HepG2 (cell line): ENCODE measurements at regions not wholly inside any gene's neighbourhood (a gene's known extent, or its start where the extent isn't known, plus 50 kb on each side); places are given as distances from the start of the nearest gene placed in this dataset.

Source experiments
- ATAC-seq: fragments of 200-7000 bp; cut with Tn5 transposase; 3 replicates; pipeline ENCODE4 v1.9.1; 2020; ENCODE audit warnings: mild to moderate bottlenecking, moderate library complexity
- BruUV-seq: library from RNA; stranded (reverse); fragments of 400-500 nt; replicated peaks from 2 replicates; lab custom pipeline; 2021; lab: Mats Ljungman, UMichigan
- CTCF ChIA-PET: fragments of 300-600 bp; formaldehyde crosslinking; extraction: SDS; loops from one replicate; lab custom pipeline; 2021; ENCODE audit warnings: low total read pairs, inconsistent platforms, low intra/inter-chr PET ratio; lab: Yijun Ruan, JAX
- POLR2A ChIA-PET: fragments of 350-600 bp; sonication (Branson Sonifier 250); formaldehyde crosslinking; loops from one replicate; lab custom pipeline; 2020; ENCODE audit warnings: antibody characterized with exemption, inconsistent platforms; lab: Yijun Ruan, JAX
- DNase-seq: peaks from one replicate; pipeline ENCODE4 v3.0.0-alpha.2; 2015; ENCODE audit warnings: low spot score
- FAIRE-seq: peaks from 3 replicates; lab custom pipeline; 2011; peaks lifted over from hg19 to GRCh38; lab: Jason Lieb, UNC
- H2AFZ ChIP-seq: one replicate; pipeline ENCODE4 v1.6.1; 2011; ENCODE audit warnings: low read length, inconsistent platforms
- H3K27ac ChIP-seq: fragments of 300-600 bp; 3 replicates; pipeline ENCODE4 v1.8.0; 2011; ENCODE audit warnings: mixed run types, mild to moderate bottlenecking, mixed read lengths, low read length, inconsistent platforms; ENCODE audit not compliant: insufficient read depth; ENCODE audit errors: extremely low read length
- H3K27me3 ChIP-seq, 2 experiments: fragments of 200-600 bp in 1 of 2; 2 replicates in 1 of 2; 3 replicates in 1 of 2; pipeline versions ENCODE4 v1.6.0 to v1.8.0; 2011; ENCODE audit warnings: low read length in 2 of 2, mild to moderate bottlenecking in 2 of 2, moderate library complexity in 2 of 2, inconsistent platforms in 1 of 2; ENCODE audit not compliant: insufficient read depth in 2 of 2, control insufficient read depth in 1 of 2
- H3K36me3 ChIP-seq, 2 experiments: fragments of 200-600 bp in 1 of 2; replicated peaks in 1 of 2; 2 replicates in 1 of 2; 3 replicates in 1 of 2; pipeline versions ENCODE4 v1.5.1 to v1.8.0; 2011; ENCODE audit warnings: low read length in 2 of 2, inconsistent platforms in 1 of 2; ENCODE audit not compliant: insufficient read depth in 2 of 2, control insufficient read depth in 1 of 2
- H3K4me1 ChIP-seq: 2 replicates; pipeline ENCODE4 v1.5.1; 2012; ENCODE audit warnings: low read length, inconsistent platforms; ENCODE audit not compliant: insufficient read depth
- H3K4me2 ChIP-seq: 2 replicates; pipeline ENCODE4 v1.6.0; 2011; ENCODE audit warnings: low read depth, low read length, inconsistent platforms
- H3K4me3 ChIP-seq, 3 experiments: fragments of 200-600 bp in 1 of 3; sonication (generic), shearing (Covaris generic) in 1 of 3; replicated peaks in 1 of 3; 2 replicates each; pipeline ENCODE4 v1.5.1; 2011 to 2016; ENCODE audit warnings: low read length in 3 of 3, inconsistent platforms in 2 of 3, low read depth in 2 of 3, mild to moderate bottlenecking in 2 of 3, control low read depth in 1 of 3, mixed read lengths in 1 of 3; ENCODE audit not compliant: insufficient read depth in 1 of 3
- H3K79me2 ChIP-seq: one replicate; pipeline ENCODE4 v1.6.1; 2011; ENCODE audit warnings: low read length, inconsistent platforms; ENCODE audit not compliant: insufficient read depth
- H3K9ac ChIP-seq: 2 replicates; pipeline ENCODE4 v1.6.0; 2011; ENCODE audit warnings: mild to moderate bottlenecking, low read depth, low read length, inconsistent platforms; ENCODE audit not compliant: insufficient read depth
- H3K9me3 ChIP-seq: 2 replicates; pipeline ENCODE4 v1.5.1; 2012; ENCODE audit warnings: mild to moderate bottlenecking, low read length
- H4K20me1 ChIP-seq: 2 replicates; pipeline ENCODE4 v1.6.0; 2011; ENCODE audit warnings: inconsistent platforms, mild to moderate bottlenecking, low read length, moderate library complexity; ENCODE audit not compliant: insufficient read depth
- FOXA3 ChIP-seq: IDR thresholded peaks from 2 replicates; pipeline ENCODE4 v1.6.1; 2016; ENCODE audit warnings: missing genetic modification reagents, missing compliant biosample characterization
- HOXA9 ChIP-seq: sonication (generic); formaldehyde crosslinking; IDR thresholded peaks from 2 replicates; pipeline ENCODE4 v1.8.1; 2022; ENCODE audit warnings: missing genetic modification reagents, mild to moderate bottlenecking, moderate library complexity, borderline replicate concordance
- KDM1A ChIP-seq: IDR thresholded peaks from 2 replicates; pipeline ENCODE4 v1.6.1; 2016; ENCODE audit warnings: missing compliant biosample characterization
- RAD21 ChIP-seq: fragments of 450-650 bp; formaldehyde crosslinking; IDR thresholded peaks from 2 replicates; pipeline ENCODE4 v1.5.0; 2020; ENCODE audit warnings: mild to moderate bottlenecking
- RELA ChIP-seq: sonication (generic); formaldehyde crosslinking; IDR thresholded peaks from 2 replicates; pipeline ENCODE4 v1.4.0; 2020; ENCODE audit warnings: missing genetic modification reagents
- SMC3 ChIP-seq: IDR thresholded peaks from 2 replicates; pipeline ENCODE4 v1.6.1; 2011; ENCODE audit warnings: low read length, improper control_type of control experiment
- THRA ChIP-seq: sonication (generic); formaldehyde crosslinking; IDR thresholded peaks from 2 replicates; pipeline ENCODE4 v1.4.0; 2020; ENCODE audit warnings: missing genetic modification reagents, borderline replicate concordance
- ZGPAT ChIP-seq: IDR thresholded peaks from 2 replicates; pipeline ENCODE4 v1.6.1; 2016; ENCODE audit warnings: mild to moderate bottlenecking
- ZNF589 ChIP-seq: sonication (generic); formaldehyde crosslinking; conservative IDR thresholded peaks from 2 replicates; pipeline ENCODE4 v1.8.0; 2022; ENCODE audit warnings: mild to moderate bottlenecking, moderate library complexity, missing genetic modification reagents
- ZNF703 ChIP-seq: sonication (generic); formaldehyde crosslinking; IDR thresholded peaks from 2 replicates; pipeline ENCODE4 v1.5.1; 2020; ENCODE audit warnings: missing genetic modification reagents, mild to moderate bottlenecking, moderate library complexity, borderline replicate concordance
- WGBS: methylation state at CpG from one replicate; pipeline ENCODE4 v1.1.6; 2017; ENCODE audit warnings: low lambda C conversion rate; 5-methylcytosine and 5-hydroxymethylcytosine counted together
- in situ Hi-C: cut with HindIII; loops from 2 replicates; pipeline ENCODE4 v1.10.0; 2017; ENCODE audit warnings: low pct_unique_long_range_greater_than_20kb; ENCODE audit not compliant: extremely low pct_ligation_motif_present
- intact Hi-C: fragments of 100-400 bp; cut with micrococcal nuclease; formaldehyde crosslinking; loops from one replicate; pipeline ENCODE4 v1.10.0; 2022; ENCODE audit not compliant: unreplicated experiment

- intact Hi-C loops (no loop called here), in situ Hi-C loops (no loop called here)
- Histone ChIP-seq H3K9me3 (no peaks in the 10 kb centered on the region), H3K9ac (no peak overlapping the region), H3K4me1 (peaks cover 5% of the 10 kb centered on the region; the same call in 1 of the 2 replicates), H2AFZ (no peak overlapping the region), H3K36me3 (no peaks in the 10 kb centered on the region), H3K79me2 (no peaks in the 10 kb centered on the region), H3K4me2 (no peak overlapping the region), H3K27me3 (no peaks in the 10 kb centered on the region), H4K20me1 (no peaks in the 10 kb centered on the region), H3K27ac (no peak overlapping the region), H3K4me3 (no peak overlapping the region)
- no peak for DNase-seq
- CTCF ChIA-PET: no interaction called here
- no peak for TF ChIP-seq RAD21
- BruUV-seq: no TSS peak
- no peak for FAIRE-seq
- POLR2A ChIA-PET: no interaction called here
- no peak for ATAC-seq
- 3% methylated on average over 2 of the region's 2 CpGs for WGBS
Measured at GRCh38 chr5:118015511-118015910, 972.8 kb downstream of the DTWD2 start.

- H3K4me1 ChIP-seq: no peaks in the 10 kb centered on the region
- WGBS: 29% methylated on average over 1 of the region's 1 CpG
- ChIA-PET CTCF (no interaction called here), POLR2A (no interaction called here)
- ATAC-seq (no peak), DNase-seq (no peak), FAIRE-seq (no peak)
- no peak overlapping the region for H3K27ac ChIP-seq
- no TSS peak for BruUV-seq
- H3K4me3 ChIP-seq: no peak overlapping the region
- intact Hi-C loops (no loop called here), in situ Hi-C loops (no loop called here)
- H2AFZ ChIP-seq: no peak overlapping the region
- no peak overlapping the region for H3K4me2 ChIP-seq
- no peaks in the 10 kb centered on the region for H3K79me2 ChIP-seq
- H3K27me3 ChIP-seq: no peaks in the 10 kb centered on the region
- no peaks in the 10 kb centered on the region for H3K9me3 ChIP-seq
- TF ChIP-seq ZNF703 (CRISPR knock-in tag): no peak
- no peak for TF ChIP-seq ZNF589 (CRISPR knock-in tag)
- no peak for TF ChIP-seq KDM1A
- no peak for TF ChIP-seq FOXA3
- TF ChIP-seq RELA (CRISPR knock-in tag): no peak
- TF ChIP-seq ZGPAT (CRISPR knock-in tag): no peak
- no peak for TF ChIP-seq THRA
- TF ChIP-seq SMC3: no peak
- TF ChIP-seq HOXA9 (CRISPR knock-in tag): no peak
- TF ChIP-seq, all 625 proteins: peak for 0
- Histone ChIP-seq H4K20me1 (no peaks in the 10 kb centered on the region), H3K36me3 (no peaks in the 10 kb centered on the region), H3K9ac (no peak overlapping the region)
Measured at GRCh38 chr5:118009741-118010297, 978.5 kb downstream of the DTWD2 start.
